H9 (cell line): ENCODE measurements at regions not wholly inside any gene's neighbourhood (a gene's known extent, or its start where the extent isn't known, plus 50 kb on each side); places are given as distances from the start of the nearest gene placed in this dataset.

Experiments
- DNase-seq: peaks from one replicate; pipeline ENCODE4 v3.0.0-alpha.2; 2017
- H2AFZ ChIP-seq: one replicate; pipeline ENCODE4 v1.6.1; 2013; ENCODE audit warnings: mild to moderate bottlenecking, low read length, control low read depth, moderate library complexity
- H2AK5ac ChIP-seq: 2 replicates; pipeline ENCODE4 v1.6.1; 2013; ENCODE audit warnings: low read length, control low read depth, mixed read lengths; ENCODE audit not compliant: insufficient read length
- H2BK120ac ChIP-seq: one replicate; pipeline ENCODE4 v1.6.1; 2013; ENCODE audit warnings: low read depth, mild to moderate bottlenecking, low read length, control low read depth, inconsistent platforms; ENCODE audit not compliant: poor library complexity, severe bottlenecking
- H2BK12ac ChIP-seq: 2 replicates; pipeline ENCODE4 v1.6.1; 2013; ENCODE audit warnings: low read length, control low read depth, mixed read lengths, low read depth; ENCODE audit not compliant: insufficient read length
- H2BK15ac ChIP-seq: 2 replicates; pipeline ENCODE4 v1.6.1; 2013; ENCODE audit warnings: low read depth, low read length, control low read depth
- H2BK20ac ChIP-seq: one replicate; pipeline ENCODE4 v1.6.1; 2013; ENCODE audit warnings: low read depth, mild to moderate bottlenecking, low read length, control low read depth, inconsistent platforms; ENCODE audit not compliant: poor library complexity, severe bottlenecking
- H2BK5ac ChIP-seq: 2 replicates; pipeline ENCODE4 v1.6.1; 2013; ENCODE audit warnings: low read length, control low read depth, mixed read lengths; ENCODE audit not compliant: insufficient read length
- H3K14ac ChIP-seq: 2 replicates; pipeline ENCODE4 v1.6.1; 2013; ENCODE audit warnings: low read length, control low read depth; ENCODE audit not compliant: insufficient read depth
- H3K18ac ChIP-seq: 2 replicates; pipeline ENCODE4 v1.6.1; 2013; ENCODE audit warnings: low read depth, mild to moderate bottlenecking, mixed read lengths, low read length, control low read depth; ENCODE audit not compliant: insufficient read length
- H3K23ac ChIP-seq: 2 replicates; pipeline ENCODE4 v1.6.1; 2013; ENCODE audit warnings: low read length, control low read depth, mixed read lengths, low read depth; ENCODE audit not compliant: insufficient read length
- H3K23me2 ChIP-seq: 2 replicates; pipeline ENCODE4 v1.6.1; 2013; ENCODE audit warnings: low read depth, mild to moderate bottlenecking, mixed read lengths, low read length, control low read depth; ENCODE audit not compliant: insufficient read length, poor library complexity, severe bottlenecking
- H3K27ac ChIP-seq: 2 replicates; pipeline ENCODE4 v1.5.1; 2013; ENCODE audit warnings: low read length, control low read depth, mixed read lengths, low read depth; ENCODE audit not compliant: insufficient read length
- H3K27me3 ChIP-seq: 2 replicates; pipeline ENCODE4 v1.6.1; 2013; ENCODE audit warnings: low read length, control low read depth, inconsistent platforms; ENCODE audit not compliant: insufficient read depth
- H3K4ac ChIP-seq: 2 replicates; pipeline ENCODE4 v1.6.1; 2013; ENCODE audit warnings: low read depth, mild to moderate bottlenecking, control low read depth, inconsistent platforms, low read length, moderate library complexity
- H3K4me1 ChIP-seq: 2 replicates; pipeline ENCODE4 v1.6.1; 2013; ENCODE audit warnings: low read length, control low read depth, inconsistent platforms; ENCODE audit not compliant: insufficient read depth
- H3K4me2 ChIP-seq: 2 replicates; pipeline ENCODE4 v1.6.1; 2013; ENCODE audit warnings: low read length, control low read depth, mixed read lengths; ENCODE audit not compliant: insufficient read length, insufficient read depth
- H3K56ac ChIP-seq: 2 replicates; pipeline ENCODE4 v1.6.1; 2013; ENCODE audit warnings: low read depth, mild to moderate bottlenecking, mixed read lengths, low read length, control low read depth; ENCODE audit not compliant: insufficient read length
- H3K79me1 ChIP-seq: 2 replicates; pipeline ENCODE4 v1.6.1; 2013; ENCODE audit warnings: low read depth, mild to moderate bottlenecking, moderate library complexity, low read length, control low read depth, inconsistent platforms; ENCODE audit not compliant: insufficient read depth, poor library complexity, severe bottlenecking
- H3K79me2 ChIP-seq: 2 replicates; pipeline ENCODE4 v1.6.1; 2013; ENCODE audit warnings: low read length, control low read depth, inconsistent platforms; ENCODE audit not compliant: insufficient read depth
- H3K9ac ChIP-seq: 2 replicates; pipeline ENCODE4 v1.6.1; 2013; ENCODE audit warnings: low read length, control low read depth, mixed read lengths; ENCODE audit not compliant: insufficient read length; ENCODE audit errors: extremely low read depth
- H3K9me3 ChIP-seq: one replicate; pipeline ENCODE4 v1.6.1; 2013; ENCODE audit warnings: low read depth, low read length, inconsistent platforms; ENCODE audit not compliant: control insufficient read depth
- H3T11ph ChIP-seq: one replicate; pipeline ENCODE4 v1.6.1; 2013; ENCODE audit warnings: mild to moderate bottlenecking, low read length, control low read depth, inconsistent platforms
- H4K20me1 ChIP-seq: one replicate; pipeline ENCODE4 v1.6.1; 2013; ENCODE audit not compliant: control insufficient read depth, insufficient read length, insufficient read depth
- H4K5ac ChIP-seq: 2 replicates; pipeline ENCODE4 v1.6.1; 2013; ENCODE audit warnings: low read depth, mild to moderate bottlenecking, mixed read lengths, low read length, control low read depth; ENCODE audit not compliant: insufficient read length
- H4K8ac ChIP-seq: replicated peaks from 2 replicates; pipeline ENCODE4 v1.6.1; 2013; ENCODE audit warnings: low read length, control low read depth, mixed read lengths, low read depth; ENCODE audit not compliant: insufficient read length
- H4K91ac ChIP-seq: 2 replicates; pipeline ENCODE4 v1.6.1; 2013; ENCODE audit warnings: low read depth, mild to moderate bottlenecking, moderate library complexity, mixed read lengths, low read length, control low read depth; ENCODE audit not compliant: insufficient read length
- H3K27ac Mint-ChIP-seq, 3 experiments: 2 replicates in 2 of 3; 3 replicates in 1 of 3; pipeline ENCODE4 v1.8.0; 2020 to 2021; ENCODE audit warnings: mixed read lengths in 3 of 3, mild to moderate bottlenecking in 1 of 3, moderate library complexity in 1 of 3
- H3K27me3 Mint-ChIP-seq: 2 replicates; pipeline ENCODE4 v1.8.0; 2021; ENCODE audit warnings: low read depth, mild to moderate bottlenecking, moderate library complexity, mixed read lengths
- H3K36me3 Mint-ChIP-seq, 3 experiments: 2 replicates in 2 of 3; 3 replicates in 1 of 3; pipeline ENCODE4 v1.8.0; 2020 to 2021; ENCODE audit warnings: low read depth in 3 of 3, mixed read lengths in 3 of 3; ENCODE audit not compliant: insufficient read depth in 1 of 3
- H3K4me1 Mint-ChIP-seq, 2 experiments: 2 replicates each; pipeline ENCODE4 v1.8.0; 2020; ENCODE audit warnings: mixed read lengths in 2 of 2
- H3K4me3 Mint-ChIP-seq, 2 experiments: 2 replicates in 1 of 2; 3 replicates in 1 of 2; pipeline ENCODE4 v1.8.0; 2020 to 2021; ENCODE audit warnings: mild to moderate bottlenecking in 2 of 2, mixed read lengths in 2 of 2, moderate library complexity in 1 of 2
- H3K9me3 Mint-ChIP-seq, 2 experiments: 2 replicates in 1 of 2; 3 replicates in 1 of 2; pipeline ENCODE4 v1.8.0; 2020; ENCODE audit warnings: mild to moderate bottlenecking in 2 of 2, mixed read lengths in 2 of 2, moderate library complexity in 1 of 2
- WGBS: extraction: QIAGEN DNeasy Blood & Tissue Kit; methylation state at CpG from one replicate; pipeline ENCODE4 v1.1.7; 2013; ENCODE audit warnings: missing lambda C conversion rate, low lambda C conversion rate, mixed read lengths; ENCODE audit not compliant: insufficient read length; ENCODE audit errors: extremely low coverage; 5-methylcytosine and 5-hydroxymethylcytosine counted together
- TF ChIP-seq, protein P1 (sequence below): fragments of 200-600 bp; sonication (generic); conservative IDR thresholded peaks from 3 replicates; pipeline ENCODE4 v1.8.0; 2021; ENCODE audit warnings: antibody characterized with exemption, mild to moderate bottlenecking

DNA sequence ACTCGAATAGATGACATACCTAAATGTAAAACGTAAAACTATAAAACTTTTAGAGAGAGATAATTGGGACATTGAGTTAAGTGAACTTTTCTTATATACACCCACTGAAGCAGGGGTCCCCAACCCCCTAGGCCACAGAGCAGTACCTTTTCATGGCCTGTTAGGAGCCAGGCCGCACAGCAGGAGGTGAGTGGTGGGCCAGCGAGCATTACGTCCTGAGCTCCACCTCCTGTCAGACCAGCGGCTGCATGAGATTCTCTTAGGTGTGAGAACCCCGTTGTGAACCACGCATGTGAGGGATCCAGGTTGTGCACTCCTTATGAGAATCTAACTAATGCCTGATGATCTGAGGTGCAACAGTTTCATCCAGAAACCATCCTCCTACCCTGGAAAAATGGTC is 114.8 kb downstream of the HMX1 start:
- no peak overlapping the region for H2AK5ac ChIP-seq
- no peaks in the 10 kb centered on the region for H3K79me2 ChIP-seq
- H3K4me1 ChIP-seq, result no peaks in the 10 kb centered on the region
- H3K27me3 ChIP-seq, result no peaks in the 10 kb centered on the region
- H2BK15ac ChIP-seq, result no peak overlapping the region
- no peak overlapping the region for H3K27ac Mint-ChIP-seq
- H3K4me2 ChIP-seq, result no peak overlapping the region
- no peak overlapping the region for H2BK20ac ChIP-seq
- H2BK5ac ChIP-seq, result no peak overlapping the region
- H3K79me1 ChIP-seq, result no peaks in the 10 kb centered on the region
- H3K27ac ChIP-seq, result no peak overlapping the region
- H3K4me3 Mint-ChIP-seq, result no peak overlapping the region
- H4K8ac ChIP-seq, result no peak overlapping the region
- no peaks in the 10 kb centered on the region for H3K9me3 ChIP-seq
- peaks cover 22% of the 10 kb centered on the region for H3K27me3 Mint-ChIP-seq
- H2AFZ ChIP-seq, result no peak overlapping the region
- no peaks in the 10 kb centered on the region for H3K36me3 Mint-ChIP-seq
- peaks cover 2 to 5% of the 10 kb centered on the region in 2 experiments; a peak in 2 of 4 replicates for H3K4me1 Mint-ChIP-seq
- peaks cover 5% of the 10 kb centered on the region in 2 experiments; a peak in 3 of 5 replicates for H3K9me3 Mint-ChIP-seq
- H3K4ac ChIP-seq, result no peak overlapping the region
- no peak overlapping the region for H3K56ac ChIP-seq
- H4K5ac ChIP-seq, result no peak overlapping the region
- TF ChIP-seq, protein P1, sequence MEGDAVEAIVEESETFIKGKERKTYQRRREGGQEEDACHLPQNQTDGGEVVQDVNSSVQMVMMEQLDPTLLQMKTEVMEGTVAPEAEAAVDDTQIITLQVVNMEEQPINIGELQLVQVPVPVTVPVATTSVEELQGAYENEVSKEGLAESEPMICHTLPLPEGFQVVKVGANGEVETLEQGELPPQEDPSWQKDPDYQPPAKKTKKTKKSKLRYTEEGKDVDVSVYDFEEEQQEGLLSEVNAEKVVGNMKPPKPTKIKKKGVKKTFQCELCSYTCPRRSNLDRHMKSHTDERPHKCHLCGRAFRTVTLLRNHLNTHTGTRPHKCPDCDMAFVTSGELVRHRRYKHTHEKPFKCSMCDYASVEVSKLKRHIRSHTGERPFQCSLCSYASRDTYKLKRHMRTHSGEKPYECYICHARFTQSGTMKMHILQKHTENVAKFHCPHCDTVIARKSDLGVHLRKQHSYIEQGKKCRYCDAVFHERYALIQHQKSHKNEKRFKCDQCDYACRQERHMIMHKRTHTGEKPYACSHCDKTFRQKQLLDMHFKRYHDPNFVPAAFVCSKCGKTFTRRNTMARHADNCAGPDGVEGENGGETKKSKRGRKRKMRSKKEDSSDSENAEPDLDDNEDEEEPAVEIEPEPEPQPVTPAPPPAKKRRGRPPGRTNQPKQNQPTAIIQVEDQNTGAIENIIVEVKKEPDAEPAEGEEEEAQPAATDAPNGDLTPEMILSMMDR, result no peak
- no peaks in the 10 kb centered on the region for H4K20me1 ChIP-seq
- no peak overlapping the region for H3K23ac ChIP-seq
- H3K14ac ChIP-seq, result no peak overlapping the region
- no peak overlapping the region for H4K91ac ChIP-seq
- no peak for DNase-seq
- no CpG with 5 or more reads among the region's 8 CpGs for WGBS
- no peak overlapping the region for H2BK12ac ChIP-seq
- no peak overlapping the region for H3K9ac ChIP-seq
- no peak overlapping the region for H3T11ph ChIP-seq
- H2BK120ac ChIP-seq, result no peak overlapping the region
- no peak overlapping the region for H3K18ac ChIP-seq
- no peaks in the 10 kb centered on the region for H3K23me2 ChIP-seq
